Neuronal stem cell (in vitro differentiated cells): ENCODE measurements at regions not wholly inside any gene's neighbourhood (a gene's known extent, or its start where the extent isn't known, plus 50 kb on each side); places are given as distances from the start of the nearest gene placed in this dataset.

Experiments
- DNase-seq: peaks from one replicate; pipeline ENCODE4 v3.0.0-alpha.2; 2013; ENCODE audit warnings: low spot score
- H2AFZ ChIP-seq: one replicate; pipeline ENCODE4 v1.6.1; 2013; ENCODE audit warnings: mild to moderate bottlenecking, low read length, inconsistent platforms
- H2AK5ac ChIP-seq: 2 replicates; pipeline ENCODE4 v1.6.1; 2013; ENCODE audit warnings: low read depth, mild to moderate bottlenecking, inconsistent platforms, low read length, moderate library complexity, mixed read lengths
- H2BK120ac ChIP-seq: 2 replicates; pipeline ENCODE4 v1.6.1; 2013; ENCODE audit warnings: low read depth, mild to moderate bottlenecking, inconsistent platforms, low read length, moderate library complexity, mixed read lengths
- H2BK12ac ChIP-seq: one replicate; pipeline ENCODE4 v1.6.1; 2013; ENCODE audit warnings: low read length, inconsistent platforms
- H2BK15ac ChIP-seq: 2 replicates; pipeline ENCODE4 v1.6.1; 2013; ENCODE audit warnings: mild to moderate bottlenecking, low read length, inconsistent platforms, mixed read lengths
- H2BK5ac ChIP-seq: one replicate; pipeline ENCODE4 v1.6.1; 2013; ENCODE audit warnings: inconsistent platforms, mild to moderate bottlenecking, low read length, moderate library complexity
- H3K14ac ChIP-seq: one replicate; pipeline ENCODE4 v1.6.1; 2013; ENCODE audit warnings: low read length, inconsistent platforms
- H3K18ac ChIP-seq: 2 replicates; pipeline ENCODE4 v1.6.1; 2013; ENCODE audit warnings: low read length, inconsistent platforms
- H3K23ac ChIP-seq: 2 replicates; pipeline ENCODE4 v1.6.1; 2013; ENCODE audit warnings: low read depth, mild to moderate bottlenecking, mixed read lengths, low read length, inconsistent platforms; ENCODE audit not compliant: poor library complexity
- H3K27ac ChIP-seq: replicated peaks from 3 replicates; pipeline ENCODE4 v1.5.1; 2013; ENCODE audit warnings: low read length, inconsistent platforms
- H3K27me3 ChIP-seq, 3 experiments: 2 replicates each; pipeline ENCODE4 v1.6.1; 2013; ENCODE audit warnings: low read length in 3 of 3, mild to moderate bottlenecking in 2 of 3, inconsistent platforms in 1 of 3, low read depth in 1 of 3, mixed read lengths in 1 of 3, moderate library complexity in 1 of 3; ENCODE audit not compliant: control insufficient read depth in 3 of 3, insufficient read depth in 3 of 3
- H3K36me3 ChIP-seq, 2 donors: replicated peaks in 1 of 2; 2 replicates each; pipeline ENCODE4 v1.6.1; 2013; ENCODE audit warnings: low read length in 2 of 2; ENCODE audit not compliant: control insufficient read depth in 2 of 2, insufficient read depth in 2 of 2
- H3K4ac ChIP-seq: 2 replicates; pipeline ENCODE4 v1.6.1; 2013; ENCODE audit warnings: inconsistent platforms, mild to moderate bottlenecking, low read length, moderate library complexity
- H3K4me1 ChIP-seq, 2 donors: 1 replicate in 1 of 2; 2 replicates in 1 of 2; pipeline ENCODE4 v1.6.1; 2013; ENCODE audit warnings: low read length in 2 of 2, low read depth in 1 of 2; ENCODE audit not compliant: control insufficient read depth in 2 of 2, insufficient read depth in 1 of 2
- H3K4me2 ChIP-seq: one replicate; pipeline ENCODE4 v1.6.1; 2013; ENCODE audit warnings: mild to moderate bottlenecking, low read length, inconsistent platforms; ENCODE audit not compliant: insufficient read depth, poor library complexity, severe bottlenecking
- H3K4me3 ChIP-seq, 2 donors: 2 replicates each; pipeline ENCODE4 v1.5.1; 2013; ENCODE audit warnings: low read length in 2 of 2, mild to moderate bottlenecking in 2 of 2, inconsistent platforms in 1 of 2, moderate library complexity in 1 of 2
- H3K79me1 ChIP-seq: one replicate; pipeline ENCODE4 v1.6.1; 2013; ENCODE audit warnings: low read depth, mild to moderate bottlenecking, inconsistent platforms, low read length, moderate library complexity
- H3K9ac ChIP-seq: one replicate; pipeline ENCODE4 v1.6.1; 2013; ENCODE audit warnings: mild to moderate bottlenecking, low read depth, low read length, inconsistent platforms; ENCODE audit not compliant: poor library complexity
- H3K9me3 ChIP-seq, 2 donors: replicated peaks in 1 of 2; 2 replicates each; pipeline versions ENCODE3 to v1.6.1; 2013; ENCODE audit warnings: low read length in 2 of 2, mild to moderate bottlenecking in 2 of 2, inconsistent platforms in 1 of 2, low read depth in 1 of 2, mixed read lengths in 1 of 2, moderate library complexity in 1 of 2; ENCODE audit not compliant: control insufficient read depth in 2 of 2, insufficient read depth in 1 of 2
- H4K8ac ChIP-seq: one replicate; pipeline ENCODE4 v1.6.1; 2013; ENCODE audit warnings: low read depth, mild to moderate bottlenecking, inconsistent platforms, low read length, moderate library complexity
- H4K91ac ChIP-seq: one replicate; pipeline ENCODE4 v1.6.1; 2013; ENCODE audit warnings: low read length, low read depth, mild to moderate bottlenecking, inconsistent platforms; ENCODE audit not compliant: poor library complexity
- WGBS, 2 donors: extraction: QIAGEN DNeasy Blood & Tissue Kit; methylation state at CpG; one replicate each; pipeline ENCODE4 v1.1.7; 2013; ENCODE audit warnings: missing lambda C conversion rate in 2 of 2, mixed read lengths in 1 of 2; ENCODE audit not compliant: insufficient read length in 2 of 2, insufficient replicate concordance in 1 of 2; ENCODE audit errors: extremely low coverage in 2 of 2; 5-methylcytosine and 5-hydroxymethylcytosine counted together

DNA sequence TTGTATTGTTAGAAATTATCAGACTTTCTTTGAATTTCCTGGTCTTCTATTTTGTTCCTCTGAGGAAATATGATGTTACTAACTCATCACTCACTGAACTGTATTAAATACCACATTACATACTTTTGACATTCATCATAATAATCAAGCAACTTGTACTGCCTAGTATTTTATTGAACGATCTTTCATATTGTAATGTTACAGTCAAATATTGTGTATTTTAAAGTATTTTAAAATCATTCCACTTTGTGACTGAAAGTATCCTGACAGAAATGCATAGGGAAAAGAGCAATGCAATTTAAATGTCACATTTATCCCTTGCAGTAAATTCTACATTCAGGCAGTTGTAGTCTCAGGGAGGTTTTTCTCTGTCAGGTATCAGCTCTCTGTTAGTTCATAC lies 1557.4 kb downstream of the CDH8 start:
- DNase-seq: no peak
- H3K14ac ChIP-seq: no peak overlapping the region
- no CpG with 5 or more reads among the region's 1 CpG for WGBS, 2 donors
- no peaks in the 10 kb centered on the region for H3K79me1 ChIP-seq
- H3K9me3 ChIP-seq: no peaks in the 10 kb centered on the region
- no peak overlapping the region for H3K23ac ChIP-seq
- H3K4me1 ChIP-seq: no peaks in the 10 kb centered on the region
- no peak overlapping the region for H3K4me2 ChIP-seq
- no peak overlapping the region for H4K8ac ChIP-seq
- no peak overlapping the region for H3K4me3 ChIP-seq
- no peak overlapping the region for H2BK5ac ChIP-seq
- H3K9ac ChIP-seq: no peak overlapping the region
- H2BK15ac ChIP-seq: no peak overlapping the region
- no peak overlapping the region for H3K18ac ChIP-seq
- H3K27me3 ChIP-seq: no peaks in the 10 kb centered on the region
- H2AK5ac ChIP-seq: no peak overlapping the region
- H3K4ac ChIP-seq: no peak overlapping the region
- no peak overlapping the region for H2BK12ac ChIP-seq
- H3K36me3 ChIP-seq: no peaks in the 10 kb centered on the region
- H4K91ac ChIP-seq: no peak overlapping the region
- H2BK120ac ChIP-seq: no peak overlapping the region
- no peak overlapping the region for H3K27ac ChIP-seq
- H2AFZ ChIP-seq: no peak overlapping the region

DNA sequence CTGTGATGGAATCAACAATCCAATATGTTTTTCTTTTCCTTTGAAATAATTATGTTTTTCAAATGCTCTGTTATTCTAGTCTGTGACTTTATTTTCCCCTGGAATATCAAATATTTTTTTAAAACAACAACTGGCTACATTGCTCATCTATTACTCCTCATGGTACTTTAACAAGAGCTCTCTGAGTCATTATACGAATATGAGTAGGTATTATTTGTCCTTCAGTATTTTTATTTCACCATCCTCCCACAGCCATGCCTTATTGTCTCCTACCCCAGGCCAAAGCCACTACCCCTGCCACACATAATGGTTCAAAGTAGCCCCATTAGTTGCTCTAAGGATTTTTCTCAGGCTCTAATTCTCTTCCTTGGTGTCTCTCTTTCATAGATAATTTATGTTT lies 1572.3 kb downstream of the CDH8 start:
- no peak overlapping the region for H3K27ac ChIP-seq
- no peak overlapping the region for H3K14ac ChIP-seq
- no peak overlapping the region for H3K23ac ChIP-seq
- no peaks in the 10 kb centered on the region for H3K36me3 ChIP-seq
- no peak overlapping the region for H2BK120ac ChIP-seq
- WGBS, 2 donors: no CpG with 5 or more reads among the region's 1 CpG
- no peak overlapping the region for H3K18ac ChIP-seq
- H3K4ac ChIP-seq: no peak overlapping the region
- H3K79me1 ChIP-seq: no peaks in the 10 kb centered on the region
- H3K4me2 ChIP-seq: no peak overlapping the region
- H2AK5ac ChIP-seq: no peak overlapping the region
- H3K27me3 ChIP-seq: no peaks in the 10 kb centered on the region
- H2BK5ac ChIP-seq: no peak overlapping the region
- H3K4me1 ChIP-seq: no peaks in the 10 kb centered on the region
- no peak overlapping the region for H3K4me3 ChIP-seq
- H2BK12ac ChIP-seq: no peak overlapping the region
- no peak overlapping the region for H2AFZ ChIP-seq
- no peak overlapping the region for H3K9ac ChIP-seq
- H2BK15ac ChIP-seq: no peak overlapping the region
- no peak overlapping the region for H4K91ac ChIP-seq
- H3K9me3 ChIP-seq: no peaks in the 10 kb centered on the region
- DNase-seq: no peak
- no peak overlapping the region for H4K8ac ChIP-seq

DNA sequence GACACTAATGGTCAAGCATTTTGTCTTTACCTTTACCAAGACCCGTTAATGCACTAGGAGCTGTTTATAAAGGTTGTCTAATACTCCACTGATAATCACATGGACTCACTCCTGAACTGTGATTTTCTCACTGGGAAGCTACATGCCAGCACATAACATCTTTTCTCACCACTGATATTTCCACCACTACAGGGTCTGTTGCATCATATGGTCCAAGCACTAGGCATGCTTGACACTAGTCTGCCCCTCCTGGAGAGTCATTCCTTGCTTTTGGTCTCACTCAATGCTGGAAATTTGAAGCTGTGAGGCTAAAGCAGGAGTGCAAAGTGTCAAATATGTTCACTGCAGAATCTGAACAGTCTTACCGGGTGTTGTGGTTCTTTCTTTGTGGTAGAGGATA lies 1576.8 kb downstream of the CDH8 start:
- H4K8ac ChIP-seq: no peak overlapping the region
- H3K4me2 ChIP-seq: no peak overlapping the region
- no peaks in the 10 kb centered on the region for H3K9me3 ChIP-seq
- H3K27me3 ChIP-seq: no peaks in the 10 kb centered on the region
- H3K4ac ChIP-seq: no peak overlapping the region
- no peak overlapping the region for H2BK12ac ChIP-seq
- H2BK120ac ChIP-seq: no peak overlapping the region
- DNase-seq: no peak
- WGBS, 2 donors: no CpG with 5 or more reads among the region's 2 CpGs
- H3K36me3 ChIP-seq: no peaks in the 10 kb centered on the region
- H3K18ac ChIP-seq: no peak overlapping the region
- H3K79me1 ChIP-seq: no peaks in the 10 kb centered on the region
- no peaks in the 10 kb centered on the region for H3K4me1 ChIP-seq
- H2AFZ ChIP-seq: no peak overlapping the region
- H2BK15ac ChIP-seq: no peak overlapping the region
- no peak overlapping the region for H3K4me3 ChIP-seq
- H4K91ac ChIP-seq: no peak overlapping the region
- no peak overlapping the region for H2BK5ac ChIP-seq
- no peak overlapping the region for H3K14ac ChIP-seq
- H3K27ac ChIP-seq: no peak overlapping the region
- H3K23ac ChIP-seq: no peak overlapping the region
- no peak overlapping the region for H3K9ac ChIP-seq
- H2AK5ac ChIP-seq: no peak overlapping the region

DNA sequence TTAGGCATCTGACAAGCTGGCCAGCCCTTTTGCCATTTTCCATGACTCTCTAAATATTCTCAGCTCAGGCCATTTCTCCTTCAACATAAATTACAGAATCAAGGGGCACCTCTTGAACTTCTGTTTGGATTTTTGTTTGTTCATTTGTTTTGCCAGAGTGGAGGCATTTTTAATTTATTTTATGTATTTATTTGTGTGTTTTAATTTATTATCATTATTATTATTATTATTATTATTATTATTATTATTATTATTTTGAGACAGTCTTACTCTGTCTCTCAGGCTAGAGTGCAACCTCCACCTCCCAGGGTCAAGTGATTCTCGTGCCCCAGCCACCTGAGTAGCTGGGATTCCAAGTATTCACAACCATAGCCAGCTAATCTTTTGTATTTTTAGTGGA lies 1578.0 kb downstream of the CDH8 start:
- no peak overlapping the region for H3K18ac ChIP-seq
- no peak overlapping the region for H3K9ac ChIP-seq
- H2AFZ ChIP-seq: no peak overlapping the region
- H2AK5ac ChIP-seq: no peak overlapping the region
- no peak overlapping the region for H2BK5ac ChIP-seq
- no peak overlapping the region for H2BK15ac ChIP-seq
- H3K4ac ChIP-seq: no peak overlapping the region
- no peak overlapping the region for H3K4me2 ChIP-seq
- no peak overlapping the region for H3K14ac ChIP-seq
- no peaks in the 10 kb centered on the region for H3K79me1 ChIP-seq
- no CpG with 5 or more reads among the region's 1 CpG for WGBS, 2 donors
- no peak overlapping the region for H2BK120ac ChIP-seq
- H4K8ac ChIP-seq: no peak overlapping the region
- H2BK12ac ChIP-seq: no peak overlapping the region
- H3K4me3 ChIP-seq: no peak overlapping the region
- no peaks in the 10 kb centered on the region for H3K4me1 ChIP-seq
- no peak for DNase-seq
- H3K23ac ChIP-seq: no peak overlapping the region
- H3K9me3 ChIP-seq: no peaks in the 10 kb centered on the region
- H3K27ac ChIP-seq: no peak overlapping the region
- no peaks in the 10 kb centered on the region for H3K27me3 ChIP-seq
- H4K91ac ChIP-seq: no peak overlapping the region
- no peaks in the 10 kb centered on the region for H3K36me3 ChIP-seq
